ENCODE measurements at regions not wholly inside any gene's neighbourhood (a gene's known extent, or its start where the extent isn't known, plus 50 kb on each side); places are given as distances from the start of the nearest gene placed in this dataset.

DNA sequence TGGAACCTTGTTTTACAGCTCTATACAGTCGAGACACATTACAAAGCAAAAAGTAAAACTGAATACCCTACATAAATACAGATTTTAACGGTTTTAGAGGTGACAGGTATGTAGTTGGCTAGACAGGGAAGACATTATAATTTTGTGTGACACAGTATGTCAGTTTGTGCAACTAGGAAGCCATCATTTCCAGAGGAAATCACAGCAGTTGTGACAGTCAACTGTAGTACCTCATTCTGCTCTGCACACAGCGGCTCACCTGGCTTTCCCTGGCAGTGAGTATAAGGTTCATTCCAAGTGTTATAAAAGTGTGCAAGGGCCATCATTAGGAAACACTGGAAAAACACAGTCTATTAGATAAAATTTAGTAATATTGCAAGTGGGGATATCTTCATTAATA, 501.6 kb upstream of the PHF14 start:
- no peak for DNase-seq (ENCODE audit: low read depth)
- TF ChIP-seq, protein P1, sequence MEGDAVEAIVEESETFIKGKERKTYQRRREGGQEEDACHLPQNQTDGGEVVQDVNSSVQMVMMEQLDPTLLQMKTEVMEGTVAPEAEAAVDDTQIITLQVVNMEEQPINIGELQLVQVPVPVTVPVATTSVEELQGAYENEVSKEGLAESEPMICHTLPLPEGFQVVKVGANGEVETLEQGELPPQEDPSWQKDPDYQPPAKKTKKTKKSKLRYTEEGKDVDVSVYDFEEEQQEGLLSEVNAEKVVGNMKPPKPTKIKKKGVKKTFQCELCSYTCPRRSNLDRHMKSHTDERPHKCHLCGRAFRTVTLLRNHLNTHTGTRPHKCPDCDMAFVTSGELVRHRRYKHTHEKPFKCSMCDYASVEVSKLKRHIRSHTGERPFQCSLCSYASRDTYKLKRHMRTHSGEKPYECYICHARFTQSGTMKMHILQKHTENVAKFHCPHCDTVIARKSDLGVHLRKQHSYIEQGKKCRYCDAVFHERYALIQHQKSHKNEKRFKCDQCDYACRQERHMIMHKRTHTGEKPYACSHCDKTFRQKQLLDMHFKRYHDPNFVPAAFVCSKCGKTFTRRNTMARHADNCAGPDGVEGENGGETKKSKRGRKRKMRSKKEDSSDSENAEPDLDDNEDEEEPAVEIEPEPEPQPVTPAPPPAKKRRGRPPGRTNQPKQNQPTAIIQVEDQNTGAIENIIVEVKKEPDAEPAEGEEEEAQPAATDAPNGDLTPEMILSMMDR (IDR thresholded peaks at IDR 0.05; ENCODE audit: low read depth, low read length, missing control alignments) = no peak
- in situ Hi-C loops (cut with HindIII; ENCODE audit: low sequenced_read_pairs) = no loop called here
- H3K4me3 ChIP-seq (ENCODE audit: low read depth, low read length) = no peak overlapping the region

DNA sequence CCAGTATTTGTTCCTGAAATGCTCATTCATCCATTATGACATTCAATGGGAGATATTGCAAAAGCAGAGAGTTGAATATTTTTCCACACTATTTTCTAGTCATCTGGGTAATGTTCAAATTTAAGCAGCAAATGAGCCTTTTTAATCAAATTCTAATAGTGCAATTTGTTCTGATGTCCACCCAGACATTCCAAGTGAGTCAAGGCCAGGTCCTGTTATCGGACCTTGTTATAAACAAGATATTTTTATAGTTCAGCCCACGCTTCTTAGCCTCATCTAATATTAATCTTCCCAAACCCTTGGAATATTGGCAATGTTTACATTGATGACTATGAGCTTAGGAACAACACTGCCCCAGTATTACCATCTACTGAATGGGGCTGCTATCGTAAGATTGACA, 500.1 kb upstream of the PHF14 start:
- in situ Hi-C loops (cut with HindIII; ENCODE audit: low sequenced_read_pairs) = no loop called here
- no peak for DNase-seq (ENCODE audit: low read depth)
- H3K4me3 ChIP-seq (ENCODE audit: low read depth, low read length) = no peak overlapping the region
- TF ChIP-seq, protein P1 (IDR thresholded peaks at IDR 0.05; ENCODE audit: low read depth, low read length, missing control alignments) = no peak

DNA sequence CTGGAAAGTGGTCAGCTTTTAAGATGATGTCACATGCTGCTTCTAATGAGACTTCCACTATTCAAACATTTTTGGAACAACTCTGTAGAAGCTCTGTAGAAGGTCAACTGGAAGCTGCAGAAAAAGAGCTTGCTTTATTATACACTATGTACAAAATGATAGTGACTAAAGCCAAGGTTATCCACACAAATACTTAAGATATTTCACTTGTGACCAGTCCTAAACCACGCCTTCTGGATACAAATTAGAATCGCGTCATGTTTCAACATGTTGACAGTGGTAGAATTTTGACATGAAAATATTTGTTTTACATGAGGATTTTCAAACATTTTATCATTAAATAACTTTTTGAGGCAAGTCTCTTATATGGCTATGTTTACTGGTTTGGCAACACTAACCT, 499.6 kb upstream of the PHF14 start:
- no peak for DNase-seq (ENCODE audit: low read depth)
- TF ChIP-seq, protein P1 (IDR thresholded peaks at IDR 0.05; ENCODE audit: low read depth, low read length, missing control alignments) = no peak
- H3K4me3 ChIP-seq (ENCODE audit: low read depth, low read length) = no peak overlapping the region
- in situ Hi-C loops (cut with HindIII; ENCODE audit: low sequenced_read_pairs) = no loop called here

DNA sequence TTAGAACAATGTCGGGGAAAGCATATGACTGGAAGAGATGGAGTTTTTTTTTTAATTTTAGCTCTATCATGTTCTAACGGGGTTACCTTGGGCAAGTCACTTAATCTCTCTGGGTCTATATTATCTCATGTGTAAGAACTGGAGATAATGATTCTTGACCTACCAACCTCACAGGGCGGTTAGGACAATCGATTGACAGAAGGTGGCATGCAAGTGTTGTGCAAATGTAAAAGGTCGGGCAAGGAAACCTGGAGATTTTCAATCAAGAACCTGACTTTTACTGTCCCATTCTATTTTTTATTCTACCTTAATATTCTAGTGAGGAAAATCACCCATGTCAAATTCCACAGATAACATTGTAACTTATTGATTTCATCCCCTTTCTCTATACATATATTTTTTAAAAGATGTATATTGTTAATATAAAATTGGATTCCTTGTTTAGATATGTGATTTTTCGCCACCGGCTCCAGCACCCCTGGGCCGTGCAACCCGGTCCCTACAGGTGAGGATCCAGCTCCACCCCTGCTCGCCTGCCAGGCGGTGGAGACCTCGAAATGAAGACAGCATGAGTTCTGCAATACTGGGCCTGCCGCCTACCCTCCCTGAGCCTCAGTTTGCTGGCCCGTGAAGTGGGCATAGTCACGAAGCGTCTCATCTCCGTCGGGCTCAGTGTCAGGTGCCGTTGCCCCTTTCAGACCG, 497.6 kb upstream of the PHF14 start:
- in situ Hi-C loops (cut with HindIII; ENCODE audit: low sequenced_read_pairs) = no loop called here
- no peak for DNase-seq (ENCODE audit: low read depth)
- H3K4me3 ChIP-seq (ENCODE audit: low read depth, low read length) = no peak overlapping the region
- TF ChIP-seq, protein P1 (IDR thresholded peaks at IDR 0.05; ENCODE audit: low read depth, low read length, missing control alignments) = no peak

DNA sequence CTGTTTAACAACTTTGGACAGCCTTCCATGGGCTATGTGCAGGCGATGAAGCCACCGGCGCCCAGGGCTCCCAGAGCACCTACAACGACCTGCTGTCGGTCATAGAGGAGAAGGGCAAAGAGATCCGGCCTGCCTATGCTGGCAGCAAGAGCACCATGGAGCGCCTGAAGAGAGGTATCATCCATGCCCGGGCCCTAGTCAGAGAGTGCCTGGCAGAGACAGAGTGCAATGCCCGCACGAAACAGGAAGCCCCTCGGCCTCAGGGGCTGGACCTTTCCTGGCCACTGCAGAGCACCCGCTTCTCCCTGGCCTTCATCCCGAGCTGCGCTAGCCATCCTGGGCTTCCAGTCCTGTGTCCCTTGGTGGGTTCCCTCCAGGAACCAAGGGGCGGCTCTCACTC, 497.0 kb upstream of the PHF14 start:
- no peak for DNase-seq (ENCODE audit: low read depth)
- TF ChIP-seq, protein P1 (IDR thresholded peaks at IDR 0.05; ENCODE audit: low read depth, low read length, missing control alignments) = no peak
- in situ Hi-C loops (cut with HindIII; ENCODE audit: low sequenced_read_pairs) = no loop called here

DNA sequence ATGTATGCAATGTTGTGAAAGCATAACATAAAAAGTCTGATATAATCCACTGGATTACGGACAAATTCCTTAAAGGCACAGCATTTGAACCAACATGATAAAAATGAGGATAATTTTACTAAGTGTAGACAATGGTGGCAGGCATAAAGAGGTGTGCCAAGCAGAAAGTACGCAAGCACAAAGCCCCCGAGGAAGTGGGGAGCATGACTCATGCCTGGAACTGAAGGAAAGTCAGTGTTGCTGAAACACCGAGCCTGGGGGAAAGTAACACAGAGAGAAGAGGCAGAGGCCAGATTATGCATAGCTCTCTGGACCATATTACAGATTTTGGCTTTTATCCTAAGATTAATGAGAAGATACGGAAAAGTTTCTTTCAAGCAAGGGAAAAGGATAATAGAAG, 490.0 kb upstream of the PHF14 start:
- TF ChIP-seq, protein P1 (IDR thresholded peaks at IDR 0.05; ENCODE audit: low read depth, low read length, missing control alignments) = no peak
- no peak for DNase-seq (ENCODE audit: low read depth)
- no peak overlapping the region for H3K4me3 ChIP-seq (ENCODE audit: low read depth, low read length)
- in situ Hi-C loops (cut with HindIII; ENCODE audit: low sequenced_read_pairs) = no loop called here

More for the DNA sequence above, 497.0 kb upstream of the PHF14 start:
- H3K4me3 ChIP-seq (ENCODE audit: low read depth, low read length) = no peak overlapping the region

All from astrocyte of the cerebellum (primary cell).